Lower lobe of right lung (tissue), 2 donors: ENCODE measurements at regions not wholly inside any gene's neighbourhood (a gene's known extent, or its start where the extent isn't known, plus 50 kb on each side); places are given as distances from the start of the nearest gene placed in this dataset.

Source experiments
- ATAC-seq, 2 donors: fragments of 200-7000 bp; cut with Tn5 transposase; one replicate each; pipeline ENCODE4 v1.9.1; 2020 to 2022; ENCODE audit warnings: mild to moderate bottlenecking in 2 of 2, moderate library complexity in 2 of 2
- DNase-seq: peaks from one replicate; pipeline ENCODE4 v3.0.0-alpha.2; 2020
- H3K27ac ChIP-seq: fragments of 200-600 bp; one replicate; pipeline ENCODE4 v1.8.0; 2022
- H3K27me3 ChIP-seq: fragments of 200-600 bp; one replicate; pipeline ENCODE4 v1.8.0; 2022; ENCODE audit warnings: low read depth
- H3K36me3 ChIP-seq: fragments of 200-600 bp; one replicate; pipeline ENCODE4 v1.8.0; 2022; ENCODE audit warnings: mild to moderate bottlenecking
- H3K4me1 ChIP-seq: fragments of 200-600 bp; one replicate; pipeline ENCODE4 v1.8.0; 2022
- H3K4me3 ChIP-seq: fragments of 200-600 bp; one replicate; pipeline ENCODE4 v1.8.0; 2022; ENCODE audit warnings: mild to moderate bottlenecking
- H3K9me3 ChIP-seq: fragments of 200-600 bp; one replicate; pipeline ENCODE4 v1.8.0; 2022
- intact Hi-C: fragments of 100-400 bp; cut with DNase I; formaldehyde crosslinking; loops from one replicate; pipeline ENCODE4 v1.11.0; 2022
- TF ChIP-seq, protein P1 (sequence below): fragments of 200-600 bp; IDR thresholded peaks from one replicate; pipeline ENCODE4 v1.8.0; 2022; ENCODE audit warnings: antibody characterized with exemption, mild to moderate bottlenecking
- donor health status: DM: no; HTN: yes; CAD: no; lungs with severe emphysema.

DNA sequence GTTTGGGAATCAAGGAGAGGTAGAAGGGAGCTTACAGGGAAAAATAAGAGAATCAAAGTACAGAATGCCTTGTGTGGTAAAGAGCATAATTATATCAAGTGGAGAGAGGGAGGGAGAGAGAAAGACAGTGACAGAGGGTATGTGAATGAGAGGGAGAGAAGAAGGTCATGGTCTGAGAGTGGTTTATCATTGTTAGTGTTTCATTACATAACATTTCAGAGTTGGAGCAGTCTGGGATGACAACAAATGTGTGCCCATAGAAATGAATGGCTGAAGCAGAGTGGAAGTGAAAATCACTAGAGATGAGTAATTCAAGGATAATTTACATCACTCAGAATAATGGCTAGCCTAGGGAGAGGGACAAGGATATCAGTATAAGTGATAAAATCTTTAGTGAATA is 799.2 kb downstream of the TLE1 start:
- Histone ChIP-seq H3K27me3 (no peaks in the 10 kb centered on the region), H3K27ac (no peak overlapping the region), H3K4me3 (no peak overlapping the region), H3K36me3 (no peaks in the 10 kb centered on the region), H3K4me1 (no peaks in the 10 kb centered on the region), H3K9me3 (peaks cover 6% of the 10 kb centered on the region)
- DNase-seq = no peak
- intact Hi-C loops = no loop called here
- no peak for ATAC-seq
- TF ChIP-seq, protein P1, sequence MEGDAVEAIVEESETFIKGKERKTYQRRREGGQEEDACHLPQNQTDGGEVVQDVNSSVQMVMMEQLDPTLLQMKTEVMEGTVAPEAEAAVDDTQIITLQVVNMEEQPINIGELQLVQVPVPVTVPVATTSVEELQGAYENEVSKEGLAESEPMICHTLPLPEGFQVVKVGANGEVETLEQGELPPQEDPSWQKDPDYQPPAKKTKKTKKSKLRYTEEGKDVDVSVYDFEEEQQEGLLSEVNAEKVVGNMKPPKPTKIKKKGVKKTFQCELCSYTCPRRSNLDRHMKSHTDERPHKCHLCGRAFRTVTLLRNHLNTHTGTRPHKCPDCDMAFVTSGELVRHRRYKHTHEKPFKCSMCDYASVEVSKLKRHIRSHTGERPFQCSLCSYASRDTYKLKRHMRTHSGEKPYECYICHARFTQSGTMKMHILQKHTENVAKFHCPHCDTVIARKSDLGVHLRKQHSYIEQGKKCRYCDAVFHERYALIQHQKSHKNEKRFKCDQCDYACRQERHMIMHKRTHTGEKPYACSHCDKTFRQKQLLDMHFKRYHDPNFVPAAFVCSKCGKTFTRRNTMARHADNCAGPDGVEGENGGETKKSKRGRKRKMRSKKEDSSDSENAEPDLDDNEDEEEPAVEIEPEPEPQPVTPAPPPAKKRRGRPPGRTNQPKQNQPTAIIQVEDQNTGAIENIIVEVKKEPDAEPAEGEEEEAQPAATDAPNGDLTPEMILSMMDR = no peak

DNA sequence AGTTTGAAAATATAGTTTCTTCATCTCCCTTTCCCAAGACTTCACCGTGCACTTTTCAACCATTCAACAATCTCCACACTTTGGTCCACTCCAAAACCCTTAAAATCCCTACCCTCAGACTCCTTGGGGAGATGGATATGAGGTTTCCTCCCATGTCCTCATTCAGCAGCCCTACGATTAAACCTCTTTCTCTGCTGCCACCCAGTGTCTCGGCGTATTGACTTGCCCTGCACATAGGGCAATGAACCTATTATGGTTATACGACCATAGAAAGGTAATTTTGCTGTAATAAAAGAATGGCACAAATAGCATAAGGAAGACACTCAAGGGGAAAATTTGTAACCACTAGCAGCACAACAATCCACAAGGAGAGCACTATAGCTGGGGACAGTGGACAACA is 803.5 kb downstream of the TLE1 start:
- ATAC-seq (no peak), DNase-seq (no peak)
- Histone ChIP-seq H3K27ac (no peak overlapping the region), H3K9me3 (no peaks in the 10 kb centered on the region), H3K27me3 (no peaks in the 10 kb centered on the region), H3K4me3 (no peak overlapping the region), H3K4me1 (no peaks in the 10 kb centered on the region), H3K36me3 (no peaks in the 10 kb centered on the region)
- intact Hi-C loops = no loop called here
- TF ChIP-seq, protein P1 = no peak

DNA sequence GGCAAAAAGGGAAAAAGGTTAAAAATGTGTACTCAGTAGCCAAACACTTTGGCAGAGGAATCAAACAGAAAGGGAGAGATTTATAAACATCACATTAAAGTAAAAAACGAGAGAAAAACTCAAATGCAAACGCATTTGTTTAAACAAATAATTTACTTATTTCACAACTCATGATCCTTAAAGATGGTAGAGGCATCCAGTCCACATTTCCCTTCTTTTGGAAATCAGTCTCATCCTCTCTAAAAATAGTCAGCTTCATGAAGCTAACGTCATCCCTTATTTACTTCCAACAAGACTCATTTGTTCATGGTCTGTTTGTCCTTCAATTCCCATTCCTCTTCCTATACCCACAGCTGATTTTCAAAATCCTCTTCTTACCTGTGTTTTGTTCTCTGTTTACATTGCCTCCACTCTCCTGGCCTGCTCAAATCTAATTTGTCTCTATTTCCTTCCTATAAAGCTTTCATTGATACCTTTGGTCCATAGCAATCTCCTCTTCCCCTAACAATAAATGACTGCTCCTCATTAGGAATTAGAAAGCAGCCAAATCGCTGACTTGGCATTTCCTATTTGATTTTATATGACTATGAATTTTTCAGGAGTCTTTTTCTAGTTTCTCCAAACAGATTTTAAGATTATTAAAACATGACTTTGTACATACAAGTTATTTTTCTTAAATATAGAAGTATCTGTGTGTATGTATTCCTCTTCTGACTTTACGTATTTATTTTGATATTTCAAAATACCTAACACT is 805.3 kb downstream of the TLE1 start:
- Histone ChIP-seq H3K4me1 (no peaks in the 10 kb centered on the region), H3K27ac (no peak overlapping the region), H3K27me3 (no peaks in the 10 kb centered on the region), H3K36me3 (no peaks in the 10 kb centered on the region), H3K4me3 (no peak overlapping the region), H3K9me3 (no peaks in the 10 kb centered on the region)
- DNase-seq (no peak), ATAC-seq (no peak)
- intact Hi-C loops = no loop called here
- TF ChIP-seq, protein P1 = no peak

DNA sequence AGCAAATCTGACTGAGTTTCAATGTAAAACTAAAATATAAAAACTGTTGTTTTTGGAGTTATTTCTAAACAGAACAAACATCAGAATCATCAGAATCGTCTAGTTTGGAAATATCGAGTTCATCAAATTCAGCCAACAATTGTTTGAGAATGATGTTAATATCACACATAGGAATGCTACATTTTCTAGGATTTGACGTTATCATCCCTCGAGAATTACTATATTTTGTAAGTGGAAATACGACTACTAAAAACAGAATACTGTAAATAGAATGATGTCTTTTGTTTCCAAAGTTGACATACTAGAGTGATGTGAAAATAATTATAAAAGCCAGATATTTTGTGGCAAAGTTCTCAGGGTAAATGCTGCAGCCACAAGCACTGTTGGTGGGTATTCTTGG is 805.9 kb downstream of the TLE1 start:
- no peaks in the 10 kb centered on the region for H3K27me3 ChIP-seq
- TF ChIP-seq, protein P1 = no peak
- no peak overlapping the region for H3K27ac ChIP-seq
- H3K4me1 ChIP-seq = no peaks in the 10 kb centered on the region
- DNase-seq (no peak), ATAC-seq (no peak)
- H3K9me3 ChIP-seq = no peaks in the 10 kb centered on the region
- H3K4me3 ChIP-seq = no peak overlapping the region
- intact Hi-C loops = no loop called here
- no peaks in the 10 kb centered on the region for H3K36me3 ChIP-seq

DNA sequence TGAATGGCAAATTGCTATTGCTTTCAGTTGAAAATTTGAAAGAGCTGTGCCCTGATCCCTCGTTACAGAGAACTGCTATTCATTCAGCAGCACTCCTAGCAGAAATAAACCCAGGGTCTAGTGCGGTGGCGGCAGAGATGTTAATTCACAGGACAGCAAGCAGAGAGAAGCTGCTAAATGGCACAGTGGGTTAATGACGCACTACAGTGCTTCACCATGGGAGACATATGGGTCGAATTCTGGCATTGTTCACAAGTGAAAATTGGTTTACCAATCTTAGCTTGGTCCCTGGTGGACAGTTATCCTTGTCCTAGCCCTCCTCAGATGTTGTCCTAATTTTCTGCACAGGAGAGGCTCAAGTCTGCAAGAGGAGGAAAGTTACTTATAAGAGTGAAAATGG is 807.4 kb downstream of the TLE1 start:
- Histone ChIP-seq H3K27ac (no peak overlapping the region), H3K9me3 (no peaks in the 10 kb centered on the region), H3K4me1 (no peaks in the 10 kb centered on the region), H3K4me3 (no peak overlapping the region), H3K27me3 (no peaks in the 10 kb centered on the region), H3K36me3 (no peaks in the 10 kb centered on the region)
- no peak for ATAC-seq
- TF ChIP-seq, protein P1 = no peak
- DNase-seq = no peak
- intact Hi-C loops = no loop called here
